Gastroesophageal sphincter (tissue), 3 donors: ENCODE measurements at regions not wholly inside any gene's neighbourhood (a gene's known extent, or its start where the extent isn't known, plus 50 kb on each side); places are given as distances from the start of the nearest gene placed in this dataset.

ENCODE experiments used
- EP300 ChIP-seq: sonication (generic); formaldehyde crosslinking; IDR thresholded peaks from one replicate; pipeline ENCODE4 v1.6.1; 2017; ENCODE audit warnings: antibody characterized with exemption, mild to moderate bottlenecking
- POLR2A ChIP-seq, 2 donors: fragments of 450-650 bp; IDR thresholded peaks; one replicate each; pipeline ENCODE4 v1.6.1; 2017; ENCODE audit warnings: antibody characterized with exemption in 2 of 2, mild to moderate bottlenecking in 2 of 2, moderate library complexity in 1 of 2
- TF ChIP-seq, protein P1 (sequence below), 4 experiments: fragments of 200-600 bp in 2 of 4; fragments of 450-650 bp in 2 of 4; sonication (generic) in 1 of 4; IDR thresholded peaks; one replicate each; pipeline ENCODE4 v1.5.1; 2017 to 2019; ENCODE audit warnings: antibody characterized with exemption in 4 of 4, mild to moderate bottlenecking in 2 of 4, moderate library complexity in 2 of 4

DNA sequence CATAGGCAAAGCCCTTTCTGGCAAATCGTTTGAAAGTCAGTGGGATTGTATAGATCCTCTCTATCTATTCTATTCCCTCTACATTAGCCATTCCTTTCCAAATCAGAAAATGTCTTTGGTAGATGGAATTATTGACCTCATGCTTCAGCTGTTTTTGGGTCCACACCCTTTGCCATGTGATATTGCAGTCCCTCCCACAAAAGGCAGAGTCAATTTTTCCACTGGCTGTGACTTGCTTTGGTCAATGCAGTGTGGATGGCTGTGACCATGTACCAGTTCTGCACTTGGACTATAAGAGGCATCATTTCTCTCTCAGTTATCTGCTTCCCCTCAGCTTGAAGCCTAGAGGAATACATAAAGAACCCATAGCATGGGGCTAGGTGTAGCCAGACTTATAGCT, 332.9 kb downstream of the PTEN start:
- no peak for TF ChIP-seq EP300
- no peak for TF ChIP-seq POLR2A (IDR thresholded peaks at IDR 0.05)
- TF ChIP-seq, protein P1, sequence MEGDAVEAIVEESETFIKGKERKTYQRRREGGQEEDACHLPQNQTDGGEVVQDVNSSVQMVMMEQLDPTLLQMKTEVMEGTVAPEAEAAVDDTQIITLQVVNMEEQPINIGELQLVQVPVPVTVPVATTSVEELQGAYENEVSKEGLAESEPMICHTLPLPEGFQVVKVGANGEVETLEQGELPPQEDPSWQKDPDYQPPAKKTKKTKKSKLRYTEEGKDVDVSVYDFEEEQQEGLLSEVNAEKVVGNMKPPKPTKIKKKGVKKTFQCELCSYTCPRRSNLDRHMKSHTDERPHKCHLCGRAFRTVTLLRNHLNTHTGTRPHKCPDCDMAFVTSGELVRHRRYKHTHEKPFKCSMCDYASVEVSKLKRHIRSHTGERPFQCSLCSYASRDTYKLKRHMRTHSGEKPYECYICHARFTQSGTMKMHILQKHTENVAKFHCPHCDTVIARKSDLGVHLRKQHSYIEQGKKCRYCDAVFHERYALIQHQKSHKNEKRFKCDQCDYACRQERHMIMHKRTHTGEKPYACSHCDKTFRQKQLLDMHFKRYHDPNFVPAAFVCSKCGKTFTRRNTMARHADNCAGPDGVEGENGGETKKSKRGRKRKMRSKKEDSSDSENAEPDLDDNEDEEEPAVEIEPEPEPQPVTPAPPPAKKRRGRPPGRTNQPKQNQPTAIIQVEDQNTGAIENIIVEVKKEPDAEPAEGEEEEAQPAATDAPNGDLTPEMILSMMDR (IDR thresholded peaks at IDR 0.05) = no peak
